Activated naive CD4-positive, alpha-beta T cell treated with anti-CD3 and anti-CD28 coated beads for 36 hours (primary cell): ENCODE measurements at regions not wholly inside any gene's neighbourhood (a gene's known extent, or its start where the extent isn't known, plus 50 kb on each side); places are given as distances from the start of the nearest gene placed in this dataset.
"Not testable (repeated sequence)": the region's sequence is repeated elsewhere in the genome, so short reads cannot be mapped to it uniquely, and the experiment has no call there.

Experiments
- CTCF ChIA-PET: fragments of 350-600 bp; sonication (Branson Sonifier 250); formaldehyde crosslinking; loops from one replicate; lab custom pipeline; 2021; ENCODE audit warnings: antibody characterized with exemption; lab: Charles Lee
- DNase-seq: peaks from one replicate; pipeline ENCODE4 v3.0.0-alpha.2; 2020
- H3K27ac Mint-ChIP-seq: one replicate; pipeline ENCODE4 v1.8.0; 2021; ENCODE audit warnings: mild to moderate bottlenecking, mixed read lengths
- H3K27me3 Mint-ChIP-seq: one replicate; pipeline ENCODE4 v1.8.0; 2021; ENCODE audit warnings: low read depth, mixed read lengths
- H3K36me3 Mint-ChIP-seq: one replicate; pipeline ENCODE4 v1.8.0; 2021; ENCODE audit warnings: low read depth, mixed read lengths
- H3K4me1 Mint-ChIP-seq: one replicate; pipeline ENCODE4 v1.8.0; 2021; ENCODE audit warnings: low read depth, mixed read lengths
- H3K4me3 Mint-ChIP-seq: one replicate; pipeline ENCODE4 v1.8.0; 2021; ENCODE audit warnings: mild to moderate bottlenecking, moderate library complexity, mixed read lengths
- H3K9me3 Mint-ChIP-seq: one replicate; pipeline ENCODE4 v1.8.0; 2021; ENCODE audit warnings: mixed read lengths
- intact Hi-C: fragments of 100-400 bp; cut with micrococcal nuclease; formaldehyde crosslinking; loops from one replicate; pipeline ENCODE4 v1.15.1; 2023

GRCh38 chr1:29629814-29630516 lies 393.6 kb downstream of the PTPRU start:
- Mint-ChIP-seq H3K27me3 (peaks cover 7% of the 10 kb centered on the region), H3K27ac (no peak overlapping the region), H3K36me3 (peaks cover 1% of the 10 kb centered on the region), H3K4me1 (no peaks in the 10 kb centered on the region), H3K4me3 (no peak overlapping the region), H3K9me3 (peaks cover 9% of the 10 kb centered on the region)
- DNase-seq = no peak
- CTCF ChIA-PET = no interaction called here
- intact Hi-C loops = no loop called here

- H3K4me1 Mint-ChIP-seq = no peaks in the 10 kb centered on the region
- intact Hi-C loops = no loop called here
- H3K4me3 Mint-ChIP-seq = no peak overlapping the region
- H3K27me3 Mint-ChIP-seq = peaks cover 10% of the 10 kb centered on the region
- CTCF ChIA-PET = no interaction called here
- peaks cover 1% of the 10 kb centered on the region for H3K36me3 Mint-ChIP-seq
- H3K9me3 Mint-ChIP-seq = peaks cover 9% of the 10 kb centered on the region
- no peak for DNase-seq
- H3K27ac Mint-ChIP-seq = no peak overlapping the region
These were observed 393.1 kb downstream of the PTPRU start for GRCh38 chr1:29629401-29629800.

GRCh38 chr1:29628190-29628589 lies 391.9 kb downstream of the PTPRU start:
- intact Hi-C loops = no loop called here
- CTCF ChIA-PET = no interaction called here
- H3K27me3 Mint-ChIP-seq = peaks cover 8% of the 10 kb centered on the region
- peaks cover 9% of the 10 kb centered on the region for H3K9me3 Mint-ChIP-seq
- H3K27ac Mint-ChIP-seq = no peak overlapping the region
- H3K4me3 Mint-ChIP-seq = no peak overlapping the region
- H3K36me3 Mint-ChIP-seq = peaks cover 1% of the 10 kb centered on the region
- H3K4me1 Mint-ChIP-seq = no peaks in the 10 kb centered on the region
- DNase-seq = no peak

GRCh38 chr1:29626726-29627125 lies 390.4 kb downstream of the PTPRU start:
- Mint-ChIP-seq H3K27me3 (peaks cover 8% of the 10 kb centered on the region), H3K9me3 (peaks cover 9% of the 10 kb centered on the region), H3K4me3 (no peak overlapping the region), H3K27ac (no peak overlapping the region), H3K36me3 (peaks cover 1% of the 10 kb centered on the region), H3K4me1 (no peaks in the 10 kb centered on the region)
- DNase-seq = no peak
- CTCF ChIA-PET = no interaction called here
- intact Hi-C loops = no loop called here

GRCh38 chr1:29626066-29626465 lies 389.7 kb downstream of the PTPRU start:
- peaks cover 9% of the 10 kb centered on the region for H3K9me3 Mint-ChIP-seq
- CTCF ChIA-PET = no interaction called here
- no peak overlapping the region for H3K27ac Mint-ChIP-seq
- no peak overlapping the region for H3K4me3 Mint-ChIP-seq
- H3K36me3 Mint-ChIP-seq = peaks cover 1% of the 10 kb centered on the region
- intact Hi-C loops = no loop called here
- no peaks in the 10 kb centered on the region for H3K4me1 Mint-ChIP-seq
- no peak for DNase-seq
- H3K27me3 Mint-ChIP-seq = peaks cover 6% of the 10 kb centered on the region

- intact Hi-C loops = no loop called here
- Mint-ChIP-seq H3K27me3 (peaks cover 9% of the 10 kb centered on the region), H3K4me1 (no peaks in the 10 kb centered on the region), H3K4me3 (no peak overlapping the region), H3K36me3 (peaks cover 1% of the 10 kb centered on the region), H3K27ac (no peak overlapping the region), H3K9me3 (peaks cover 9% of the 10 kb centered on the region)
- DNase-seq = no peak
- CTCF ChIA-PET = no interaction called here
These were observed 388.7 kb downstream of the PTPRU start for GRCh38 chr1:29625084-29625420.

GRCh38 chr1:29624320-29625083 lies 388.2 kb downstream of the PTPRU start:
- Mint-ChIP-seq H3K9me3 (peaks cover 9% of the 10 kb centered on the region), H3K4me3 (no peak overlapping the region), H3K27me3 (peaks cover 9% of the 10 kb centered on the region), H3K27ac (no peak overlapping the region), H3K4me1 (no peaks in the 10 kb centered on the region), H3K36me3 (peaks cover 1% of the 10 kb centered on the region)
- CTCF ChIA-PET = no interaction called here
- intact Hi-C loops = no loop called here
- no peak for DNase-seq

GRCh38 chr1:29623501-29623900 lies 387.2 kb downstream of the PTPRU start:
- CTCF ChIA-PET = no interaction called here
- peaks cover 9% of the 10 kb centered on the region for H3K9me3 Mint-ChIP-seq
- no peak for DNase-seq
- intact Hi-C loops = no loop called here
- no peaks in the 10 kb centered on the region for H3K4me1 Mint-ChIP-seq
- H3K36me3 Mint-ChIP-seq = peaks cover 1% of the 10 kb centered on the region
- H3K27me3 Mint-ChIP-seq = peaks cover 11% of the 10 kb centered on the region
- H3K4me3 Mint-ChIP-seq = no peak overlapping the region
- no peak overlapping the region for H3K27ac Mint-ChIP-seq

- no peaks in the 10 kb centered on the region for H3K36me3 Mint-ChIP-seq
- H3K4me3 Mint-ChIP-seq = no peak overlapping the region
- no peaks in the 10 kb centered on the region for H3K4me1 Mint-ChIP-seq
- no peak for DNase-seq
- peaks cover 2% of the 10 kb centered on the region for H3K9me3 Mint-ChIP-seq
- intact Hi-C loops = no loop called here
- no peak overlapping the region for H3K27ac Mint-ChIP-seq
- peaks cover 11% of the 10 kb centered on the region for H3K27me3 Mint-ChIP-seq
- CTCF ChIA-PET = no interaction called here
These were observed 385.6 kb downstream of the PTPRU start for GRCh38 chr1:29621826-29622435.

- no peak for DNase-seq
- intact Hi-C loops = no loop called here
- CTCF ChIA-PET = no interaction called here
- Mint-ChIP-seq H3K36me3 (no peaks in the 10 kb centered on the region), H3K27ac (no peak overlapping the region), H3K27me3 (peaks cover 16% of the 10 kb centered on the region), H3K9me3 (no peaks in the 10 kb centered on the region), H3K4me1 (no peaks in the 10 kb centered on the region), H3K4me3 (no peak overlapping the region)
These were observed 384.3 kb downstream of the PTPRU start for GRCh38 chr1:29620631-29621030.

GRCh38 chr1:29607236-29607635 lies 370.9 kb downstream of the PTPRU start:
- peaks cover 13% of the 10 kb centered on the region for H3K27me3 Mint-ChIP-seq
- no peaks in the 10 kb centered on the region for H3K4me1 Mint-ChIP-seq
- intact Hi-C loops = no loop called here
- H3K4me3 Mint-ChIP-seq = no peak overlapping the region
- CTCF ChIA-PET = no interaction called here
- no peak for DNase-seq
- no peaks in the 10 kb centered on the region for H3K36me3 Mint-ChIP-seq
- H3K27ac Mint-ChIP-seq = no peak overlapping the region
- peaks cover 5% of the 10 kb centered on the region for H3K9me3 Mint-ChIP-seq

- H3K36me3 Mint-ChIP-seq, H3K4me3 Mint-ChIP-seq, H3K27ac Mint-ChIP-seq, H3K4me1 Mint-ChIP-seq, CTCF ChIA-PET, H3K9me3 Mint-ChIP-seq, DNase-seq, intact Hi-C loops: not testable (repeated sequence)
- H3K27me3 Mint-ChIP-seq = peaks cover 13% of the 10 kb centered on the region
These were observed 368.5 kb downstream of the PTPRU start for GRCh38 chr1:29604796-29605195.

- Mint-ChIP-seq H3K27ac (no peak overlapping the region), H3K36me3 (no peaks in the 10 kb centered on the region), H3K27me3 (peaks cover 15% of the 10 kb centered on the region), H3K9me3 (peaks cover 5% of the 10 kb centered on the region), H3K4me1 (no peaks in the 10 kb centered on the region), H3K4me3 (no peak overlapping the region)
- CTCF ChIA-PET = no interaction called here
- no peak for DNase-seq
- intact Hi-C loops = no loop called here
These were observed 367.3 kb downstream of the PTPRU start for GRCh38 chr1:29603622-29604021.
